Naive B cell (primary cell): ENCODE measurements at regions not wholly inside any gene's neighbourhood (a gene's known extent, or its start where the extent isn't known, plus 50 kb on each side); places are given as distances from the start of the nearest gene placed in this dataset.

Experiments used
- ATAC-seq, 2 donors: fragments of 150-1000 bp; cut with Tn5 transposase; 2 replicates each; pipeline ENCODE4 v1.10.0; 2021; ENCODE audit warnings: low read depth in 2 of 2, mild to moderate bottlenecking in 2 of 2, moderate library complexity in 2 of 2
- DNase-seq: peaks from one replicate; pipeline ENCODE4 v3.0.0; 2022
- H3K27ac Mint-ChIP-seq, 6 donors: one replicate each; pipeline ENCODE4 v1.8.0; 2020 to 2022; ENCODE audit warnings: mild to moderate bottlenecking in 6 of 6, mixed read lengths in 6 of 6, moderate library complexity in 5 of 6, inconsistent platforms in 2 of 6
- H3K27me3 Mint-ChIP-seq, 3 donors: one replicate each; pipeline ENCODE4 v1.8.0; 2021 to 2022; ENCODE audit warnings: mixed read lengths in 3 of 3, mild to moderate bottlenecking in 1 of 3
- H3K36me3 Mint-ChIP-seq, 2 donors: one replicate each; pipeline ENCODE4 v1.8.0; 2020 to 2022; ENCODE audit warnings: mixed read lengths in 2 of 2, inconsistent platforms in 1 of 2, mild to moderate bottlenecking in 1 of 2
- H3K4me1 Mint-ChIP-seq, 3 donors: one replicate each; pipeline ENCODE4 v1.8.0; 2020 to 2022; ENCODE audit warnings: mixed read lengths in 3 of 3, inconsistent platforms in 1 of 3, mild to moderate bottlenecking in 1 of 3, moderate library complexity in 1 of 3
- H3K4me3 Mint-ChIP-seq, 8 donors: one replicate each; pipeline ENCODE4 v1.8.0; 2020 to 2022; ENCODE audit warnings: mild to moderate bottlenecking in 8 of 8, mixed read lengths in 8 of 8, moderate library complexity in 8 of 8, inconsistent platforms in 2 of 8
- H3K9me3 Mint-ChIP-seq, 7 donors: one replicate each; pipeline ENCODE4 v1.8.0; 2020 to 2022; ENCODE audit warnings: mixed read lengths in 7 of 7, mild to moderate bottlenecking in 5 of 7, inconsistent platforms in 2 of 7, moderate library complexity in 1 of 7

DNA sequence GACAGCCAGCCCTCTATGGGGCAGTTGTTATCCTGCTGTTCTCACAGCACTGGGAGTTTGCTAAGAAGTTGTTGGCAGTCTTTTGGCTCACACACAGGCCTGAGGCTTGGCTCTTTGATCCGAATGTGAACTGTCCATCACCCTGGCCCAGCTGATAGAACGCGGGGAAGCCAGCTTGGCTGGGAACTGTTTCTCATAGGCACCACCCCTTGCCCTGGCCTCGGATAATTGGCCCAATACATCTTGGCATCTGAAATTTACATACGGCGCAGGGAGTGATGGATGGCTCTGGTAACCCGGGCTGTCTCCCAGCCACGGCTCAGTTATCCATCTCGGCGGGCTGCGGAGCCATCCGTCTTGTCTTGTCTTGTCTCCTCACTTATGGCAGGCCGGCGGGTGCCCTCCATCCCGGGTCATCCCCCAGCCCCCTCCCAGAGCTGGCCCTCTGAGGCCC is 164.1 kb downstream of the PHETA1 start:
- peaks cover 0 to 2% (median 0%) of the 10 kb centered on the region in 7 donors for H3K9me3 Mint-ChIP-seq
- no peak overlapping the region for H3K27ac Mint-ChIP-seq
- H3K36me3 Mint-ChIP-seq: no peaks in the 10 kb centered on the region
- DNase-seq (no peak), ATAC-seq (no peak)
- H3K27me3 Mint-ChIP-seq: peaks cover 22 to 39% (median 25%) of the 10 kb centered on the region in 3 donors
- H3K4me1 Mint-ChIP-seq: no peaks in the 10 kb centered on the region
- H3K4me3 Mint-ChIP-seq: no peak overlapping the region

DNA sequence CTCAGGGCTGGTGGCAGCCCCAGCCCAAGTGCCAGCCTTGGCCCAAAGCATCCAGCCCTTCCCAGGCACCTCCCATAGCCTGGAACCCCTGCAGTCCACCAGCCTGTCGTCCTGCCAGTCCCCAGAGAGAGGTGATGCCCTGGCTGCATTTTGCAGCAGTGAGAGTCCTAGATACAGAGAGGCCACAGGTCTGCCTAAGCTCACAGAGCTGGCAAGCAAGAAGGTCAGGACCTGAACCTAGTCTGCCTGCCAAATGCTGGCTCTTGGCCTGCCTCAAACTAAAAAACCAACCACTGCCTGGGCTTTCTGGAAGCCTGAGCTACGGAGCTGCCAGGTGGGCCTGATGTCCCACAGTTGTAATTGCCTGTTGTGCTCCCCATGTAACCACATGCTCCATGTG is 164.9 kb downstream of the PHETA1 start:
- Mint-ChIP-seq H3K4me1 (no peaks in the 10 kb centered on the region), H3K27me3 (peaks cover 28 to 48% (median 30%) of the 10 kb centered on the region in 3 donors), H3K36me3 (no peaks in the 10 kb centered on the region), H3K27ac (no peak overlapping the region), H3K9me3 (peaks cover 0 to 2% (median 0%) of the 10 kb centered on the region in 7 donors), H3K4me3 (no peak overlapping the region)
- ATAC-seq (no peak), DNase-seq (no peak)

GRCh38 chr12:111203446-111203845 is 165.4 kb downstream of the PHETA1 start:
- H3K27me3 Mint-ChIP-seq: peaks cover 28 to 53% (median 32%) of the 10 kb centered on the region in 3 donors
- H3K27ac Mint-ChIP-seq: no peak overlapping the region
- no peak overlapping the region for H3K4me3 Mint-ChIP-seq
- H3K9me3 Mint-ChIP-seq: peaks cover 0 to 2% (median 0%) of the 10 kb centered on the region in 7 donors
- no peaks in the 10 kb centered on the region for H3K36me3 Mint-ChIP-seq
- DNase-seq: no peak
- H3K4me1 Mint-ChIP-seq: no peaks in the 10 kb centered on the region
- ATAC-seq: no peak

GRCh38 chr12:111202237-111202915 is 166.5 kb downstream of the PHETA1 start:
- ATAC-seq: no peak
- Mint-ChIP-seq H3K4me1 (no peaks in the 10 kb centered on the region), H3K27ac (no peak overlapping the region), H3K36me3 (no peaks in the 10 kb centered on the region), H3K4me3 (no peak overlapping the region), H3K27me3 (peaks cover 24 to 52% (median 33%) of the 10 kb centered on the region in 3 donors), H3K9me3 (peaks cover 0 to 2% (median 0%) of the 10 kb centered on the region in 7 donors)
- no peak for DNase-seq

- no peaks in the 10 kb centered on the region for H3K36me3 Mint-ChIP-seq
- ATAC-seq (no peak), DNase-seq (no peak)
- H3K4me3 Mint-ChIP-seq: no peak overlapping the region
- no peak overlapping the region for H3K27ac Mint-ChIP-seq
- peaks cover 21 to 54% (median 40%) of the 10 kb centered on the region in 3 donors for H3K27me3 Mint-ChIP-seq
- no peaks in the 10 kb centered on the region for H3K4me1 Mint-ChIP-seq
- peaks cover 0 to 2% (median 0%) of the 10 kb centered on the region in 7 donors for H3K9me3 Mint-ChIP-seq
Observed at GRCh38 chr12:111201495-111202236, 167.2 kb downstream of the PHETA1 start.

GRCh38 chr12:111201036-111201435 is 167.9 kb downstream of the PHETA1 start:
- H3K27me3 Mint-ChIP-seq: peaks cover 19 to 54% (median 42%) of the 10 kb centered on the region in 3 donors
- DNase-seq (no peak), ATAC-seq (no peak)
- H3K27ac Mint-ChIP-seq: peak overlapping the region in 1 of 6 donors; percentile 28
- peaks cover 0 to 2% (median 0%) of the 10 kb centered on the region in 7 donors for H3K9me3 Mint-ChIP-seq
- no peaks in the 10 kb centered on the region for H3K36me3 Mint-ChIP-seq
- no peaks in the 10 kb centered on the region for H3K4me1 Mint-ChIP-seq
- H3K4me3 Mint-ChIP-seq: no peak overlapping the region

GRCh38 chr12:111197376-111197944 is 171.4 kb downstream of the PHETA1 start:
- Mint-ChIP-seq H3K4me1 (no peaks in the 10 kb centered on the region), H3K27ac (no peak overlapping the region), H3K36me3 (no peaks in the 10 kb centered on the region), H3K9me3 (peaks cover 0 to 2% (median 0%) of the 10 kb centered on the region in 7 donors), H3K27me3 (peaks cover 16 to 58% (median 57%) of the 10 kb centered on the region in 3 donors), H3K4me3 (no peak overlapping the region)
- DNase-seq (no peak), ATAC-seq (no peak)

DNA sequence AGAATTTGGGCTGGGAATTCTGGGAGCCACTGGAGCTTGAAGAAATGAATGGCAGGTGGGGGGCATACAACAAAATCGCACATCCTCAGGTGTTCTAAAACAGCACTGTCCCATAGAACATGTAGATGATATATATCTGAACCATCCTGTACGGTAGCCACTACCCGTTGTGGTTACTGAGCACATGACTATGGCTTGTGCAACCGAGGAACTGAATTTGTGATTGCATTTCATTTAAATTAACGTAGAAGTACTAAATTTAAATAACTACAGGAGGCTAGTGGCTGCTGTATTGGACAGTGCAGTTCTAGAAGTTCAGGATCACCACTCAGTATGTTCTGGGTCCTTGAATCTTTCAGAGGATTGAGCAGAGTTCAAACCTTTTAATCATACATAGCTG is 172.4 kb downstream of the PHETA1 start:
- Mint-ChIP-seq H3K4me1 (no peaks in the 10 kb centered on the region), H3K36me3 (no peaks in the 10 kb centered on the region), H3K27me3 (peaks cover 16 to 58% (median 52%) of the 10 kb centered on the region in 3 donors), H3K27ac (no peak overlapping the region), H3K4me3 (no peak overlapping the region), H3K9me3 (peaks cover 0 to 2% (median 0%) of the 10 kb centered on the region in 7 donors)
- no peak for ATAC-seq
- DNase-seq: no peak

- H3K4me1 Mint-ChIP-seq: no peaks in the 10 kb centered on the region
Observed at GRCh38 chr12:111195316-111195715, 173.6 kb downstream of the PHETA1 start.

DNA sequence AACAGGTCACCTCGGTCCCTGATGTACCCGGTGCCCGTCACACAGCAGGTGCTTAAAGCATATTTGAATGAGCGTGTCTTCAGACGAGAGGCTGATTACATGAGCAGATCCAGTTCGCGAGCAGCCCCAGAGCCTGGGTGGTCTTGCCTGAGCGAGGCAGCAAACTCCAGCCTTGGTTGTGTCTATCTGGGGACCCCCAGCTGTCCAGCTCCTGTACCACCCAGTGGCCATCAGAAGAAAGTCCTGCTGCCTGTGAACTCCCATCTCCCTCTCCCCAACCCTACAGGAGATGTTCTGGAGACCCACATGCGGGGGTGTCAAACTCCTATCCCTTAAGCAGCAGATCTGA is 174.2 kb downstream of the PHETA1 start:
- H3K4me3 Mint-ChIP-seq: no peak overlapping the region
- ATAC-seq: no peak
- H3K27me3 Mint-ChIP-seq: peaks cover 15 to 61% (median 47%) of the 10 kb centered on the region in 3 donors

More at GRCh38 chr12:111195316-111195715, 173.6 kb downstream of the PHETA1 start:
- ATAC-seq: no peak
- no peak overlapping the region for H3K27ac Mint-ChIP-seq
- no peak for DNase-seq
- H3K36me3 Mint-ChIP-seq: no peaks in the 10 kb centered on the region
- no peak overlapping the region for H3K4me3 Mint-ChIP-seq
- H3K27me3 Mint-ChIP-seq: peaks cover 17 to 57% (median 47%) of the 10 kb centered on the region in 3 donors
- H3K9me3 Mint-ChIP-seq: peaks cover 0 to under 1% (median 0%) of the 10 kb centered on the region in 7 donors

GRCh38 chr12:111193977-111194702 is 174.8 kb downstream of the PHETA1 start:
- no peak for ATAC-seq
- peaks cover 11 to 60% (median 41%) of the 10 kb centered on the region in 3 donors for H3K27me3 Mint-ChIP-seq
- no peaks in the 10 kb centered on the region for H3K36me3 Mint-ChIP-seq

More for the DNA sequence above, 174.2 kb downstream of the PHETA1 start:
- Mint-ChIP-seq H3K9me3 (peaks cover 0 to 5% (median 0%) of the 10 kb centered on the region in 7 donors), H3K27ac (no peak overlapping the region), H3K36me3 (no peaks in the 10 kb centered on the region), H3K4me1 (no peaks in the 10 kb centered on the region)
- no peak for DNase-seq

GRCh38 chr12:111193496-111193895 is 175.4 kb downstream of the PHETA1 start:
- ATAC-seq (no peak), DNase-seq (no peak)
- no peak overlapping the region for H3K27ac Mint-ChIP-seq
- H3K27me3 Mint-ChIP-seq: peaks cover 11 to 58% (median 37%) of the 10 kb centered on the region in 3 donors
- no peaks in the 10 kb centered on the region for H3K36me3 Mint-ChIP-seq
- no peak overlapping the region for H3K4me3 Mint-ChIP-seq
- peaks cover 0 to 1% (median 0%) of the 10 kb centered on the region in 3 donors for H3K4me1 Mint-ChIP-seq
- H3K9me3 Mint-ChIP-seq: peaks cover 0 to 7% (median 0%) of the 10 kb centered on the region in 7 donors

More at GRCh38 chr12:111193977-111194702, 174.8 kb downstream of the PHETA1 start:
- no peak for DNase-seq
- Mint-ChIP-seq H3K9me3 (peaks cover 0 to 5% (median 0%) of the 10 kb centered on the region in 7 donors), H3K27ac (peak overlapping the region in 1 of 6 donors; percentile 62), H3K4me1 (no peaks in the 10 kb centered on the region), H3K4me3 (peak overlapping the region in 1 of 8 donors; percentile 13)

DNA sequence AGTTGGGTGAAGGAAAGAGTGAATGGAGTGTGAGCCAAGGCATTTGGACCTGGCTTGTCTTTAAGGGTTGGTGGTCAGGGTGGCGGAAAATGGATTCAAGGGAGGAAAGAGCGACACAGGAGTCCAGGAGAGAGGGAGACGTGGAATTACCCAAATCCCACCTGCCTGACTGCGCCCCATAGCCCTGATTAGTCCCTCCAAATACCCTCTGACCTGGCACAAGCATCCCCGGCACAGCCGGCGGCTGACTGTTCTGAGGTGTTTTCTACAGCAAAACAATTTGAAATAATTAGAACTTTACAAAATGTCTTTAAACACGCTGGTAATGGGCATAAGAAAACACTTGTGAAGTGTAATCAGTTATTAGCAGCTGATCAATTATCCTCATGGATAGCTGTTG is 175.8 kb downstream of the PHETA1 start:
- peaks cover 11 to 63% (median 39%) of the 10 kb centered on the region in 3 donors for H3K27me3 Mint-ChIP-seq
- H3K4me1 Mint-ChIP-seq: peaks cover 0 to 6% (median 0%) of the 10 kb centered on the region in 3 donors
- H3K36me3 Mint-ChIP-seq: peaks cover 0 to 4% of the 10 kb centered on the region in 2 donors
- H3K9me3 Mint-ChIP-seq: peaks cover 0 to 10% (median 0%) of the 10 kb centered on the region in 7 donors
- no peak for DNase-seq
- H3K4me3 Mint-ChIP-seq: no peak overlapping the region
- no peak for ATAC-seq
- H3K27ac Mint-ChIP-seq: peak overlapping the region in 1 of 6 donors; percentile 42
